Right cardiac atrium (tissue), 5 donors: ENCODE measurements at regions not wholly inside any gene's neighbourhood (a gene's known extent, or its start where the extent isn't known, plus 50 kb on each side); places are given as distances from the start of the nearest gene placed in this dataset.

Experiments used
- ATAC-seq, 2 donors: fragments of 200-7000 bp; cut with Tn5 transposase; one replicate each; pipeline versions ENCODE4 v1.8.0 to v1.9.1; 2020; ENCODE audit warnings: moderate library complexity in 2 of 2, mild to moderate bottlenecking in 1 of 2
- DNase-seq, 3 donors: peaks; one replicate each; pipeline ENCODE4 v3.0.0-alpha.2; 2020
- H3K27ac ChIP-seq: one replicate; pipeline ENCODE4 v1.5.1; 2013; ENCODE audit warnings: mild to moderate bottlenecking, low read length, control low read depth, moderate library complexity
- H3K27me3 ChIP-seq: one replicate; pipeline ENCODE4 v1.6.1; 2013; ENCODE audit not compliant: control insufficient read depth, insufficient read depth
- H3K4me1 ChIP-seq: one replicate; pipeline ENCODE4 v1.6.1; 2013; ENCODE audit warnings: low read length; ENCODE audit not compliant: control insufficient read depth, insufficient read depth
- H3K4me3 ChIP-seq: one replicate; pipeline ENCODE4 v1.5.1; 2013; ENCODE audit warnings: low read length, control low read depth
- H3K9me3 ChIP-seq: one replicate; pipeline ENCODE4 v1.6.1; 2013; ENCODE audit warnings: low read length; ENCODE audit not compliant: control insufficient read depth
- WGBS: extraction: QIAGEN DNeasy Blood & Tissue Kit; methylation state at CpG from one replicate; pipeline ENCODE4 v1.1.7; 2013; 5-methylcytosine and 5-hydroxymethylcytosine counted together
- intact Hi-C, 4 donors: fragments of 100-400 bp; cut with DNase I; formaldehyde crosslinking; loops; one replicate each; pipeline versions ENCODE4 v1.11.0 to v1.14.0; 2022 to 2023
- donor health status: healthy with polysubstance abuse.
- donor health status: DM: no; HTN: yes; CAD: no.
- donor health status: DM: no; HTN: no; CAD: no.
- donor health status: DM: no; HTN: yes; CAD: no; lungs with severe emphysema.
- donor health status: DM: yes; HTN: yes; CAD: no.

- no peak for DNase-seq
- Histone ChIP-seq H3K9me3 (no peaks in the 10 kb centered on the region), H3K27me3 (no peaks in the 10 kb centered on the region), H3K4me1 (no peaks in the 10 kb centered on the region), H3K4me3 (no peak overlapping the region), H3K27ac (no peak overlapping the region)
- ATAC-seq = no peak
- intact Hi-C loops = no loop called here
- 71% methylated on average over 1 of the region's 1 CpG for WGBS
These were observed 148.3 kb upstream of the NXPH2 start for GRCh38 chr2:138928374-138929021.

GRCh38 chr2:138922973-138923563, 142.9 kb upstream of the NXPH2 start:
- H3K4me3 ChIP-seq = no peak overlapping the region
- 36% methylated on average over 2 of the region's 2 CpGs for WGBS
- intact Hi-C loops = no loop called here
- H3K27me3 ChIP-seq = no peaks in the 10 kb centered on the region
- no peak for DNase-seq
- H3K27ac ChIP-seq = no peak overlapping the region
- no peaks in the 10 kb centered on the region for H3K9me3 ChIP-seq
- ATAC-seq = no peak
- no peaks in the 10 kb centered on the region for H3K4me1 ChIP-seq

GRCh38 chr2:138919120-138919747, 139.0 kb upstream of the NXPH2 start:
- no peaks in the 10 kb centered on the region for H3K9me3 ChIP-seq
- intact Hi-C loops = no loop called here
- WGBS = 44% methylated on average over 4 of the region's 4 CpGs
- ATAC-seq (no peak), DNase-seq (no peak)
- no peaks in the 10 kb centered on the region for H3K4me1 ChIP-seq
- no peak overlapping the region for H3K4me3 ChIP-seq
- no peak overlapping the region for H3K27ac ChIP-seq
- H3K27me3 ChIP-seq = no peaks in the 10 kb centered on the region

GRCh38 chr2:138910427-138910826, 130.2 kb upstream of the NXPH2 start:
- WGBS = 62% methylated on average over 1 of the region's 1 CpG
- no peaks in the 10 kb centered on the region for H3K27me3 ChIP-seq
- DNase-seq (no peak), ATAC-seq (no peak)
- H3K4me1 ChIP-seq = no peaks in the 10 kb centered on the region
- no peak overlapping the region for H3K27ac ChIP-seq
- no peak overlapping the region for H3K4me3 ChIP-seq
- H3K9me3 ChIP-seq = no peaks in the 10 kb centered on the region
- intact Hi-C loops = no loop called here

GRCh38 chr2:138906549-138906948, 126.4 kb upstream of the NXPH2 start:
- DNase-seq (no peak), ATAC-seq (no peak)
- no peak overlapping the region for H3K4me3 ChIP-seq
- H3K27me3 ChIP-seq = no peaks in the 10 kb centered on the region
- no peaks in the 10 kb centered on the region for H3K9me3 ChIP-seq
- 95% methylated on average over 2 of the region's 2 CpGs for WGBS
- intact Hi-C loops = no loop called here
- H3K4me1 ChIP-seq = no peaks in the 10 kb centered on the region
- no peak overlapping the region for H3K27ac ChIP-seq

- intact Hi-C loops = no loop called here
- DNase-seq = peak in 1 of 3 donors; percentile 35
- 91% methylated on average over 29 of the region's 29 CpGs for WGBS
- H3K27me3 ChIP-seq = no peaks in the 10 kb centered on the region
- no peaks in the 10 kb centered on the region for H3K4me1 ChIP-seq
- ATAC-seq = no peak
- H3K4me3 ChIP-seq = no peak overlapping the region
- no peaks in the 10 kb centered on the region for H3K9me3 ChIP-seq
- H3K27ac ChIP-seq = no peak overlapping the region
These were observed 122.2 kb upstream of the NXPH2 start for GRCh38 chr2:138902239-138902871.

- H3K27me3 ChIP-seq = no peaks in the 10 kb centered on the region
- H3K27ac ChIP-seq = no peak overlapping the region
- ATAC-seq = no peak
- WGBS = 91% methylated on average over 11 of the region's 11 CpGs
- no peak overlapping the region for H3K4me3 ChIP-seq
- DNase-seq = peak in 1 of 3 donors; percentile 26
- no peaks in the 10 kb centered on the region for H3K9me3 ChIP-seq
- intact Hi-C loops = no loop called here
- H3K4me1 ChIP-seq = no peaks in the 10 kb centered on the region
These were observed 121.3 kb upstream of the NXPH2 start for GRCh38 chr2:138901530-138901929.

- Histone ChIP-seq H3K27me3 (no peaks in the 10 kb centered on the region), H3K4me3 (no peak overlapping the region), H3K27ac (no peak overlapping the region), H3K4me1 (no peaks in the 10 kb centered on the region), H3K9me3 (no peaks in the 10 kb centered on the region)
- ATAC-seq (no peak), DNase-seq (no peak)
- intact Hi-C loops = no loop called here
These were observed 118.7 kb upstream of the NXPH2 start for GRCh38 chr2:138898855-138899254.

- Histone ChIP-seq H3K4me1 (no peaks in the 10 kb centered on the region), H3K4me3 (no peak overlapping the region), H3K27ac (no peak overlapping the region), H3K9me3 (no peaks in the 10 kb centered on the region), H3K27me3 (no peaks in the 10 kb centered on the region)
- 90% methylated on average over 12 of the region's 12 CpGs for WGBS
- no peak for ATAC-seq
- intact Hi-C loops = no loop called here
- DNase-seq = peak in 1 of 3 donors; percentile 36
These were observed 117.1 kb upstream of the NXPH2 start for GRCh38 chr2:138897274-138897673.

- Histone ChIP-seq H3K27me3 (no peaks in the 10 kb centered on the region), H3K27ac (no peak overlapping the region), H3K4me1 (no peaks in the 10 kb centered on the region), H3K9me3 (no peaks in the 10 kb centered on the region), H3K4me3 (no peak overlapping the region)
- DNase-seq (no peak), ATAC-seq (no peak)
- intact Hi-C loops = no loop called here
- WGBS = 68% methylated on average over 3 of the region's 3 CpGs
These were observed 113.6 kb upstream of the NXPH2 start for GRCh38 chr2:138893746-138894145.

- no peak overlapping the region for H3K27ac ChIP-seq
- H3K27me3 ChIP-seq = no peaks in the 10 kb centered on the region
- DNase-seq (no peak), ATAC-seq (no peak)
- no peaks in the 10 kb centered on the region for H3K9me3 ChIP-seq
- H3K4me3 ChIP-seq = no peak overlapping the region
- 74% methylated on average over 1 of the region's 1 CpG for WGBS
- H3K4me1 ChIP-seq = no peaks in the 10 kb centered on the region
- intact Hi-C loops = no loop called here
These were observed 100.9 kb upstream of the NXPH2 start for GRCh38 chr2:138881126-138881525.
